Esophagus squamous epithelium (tissue), 5 donors: ENCODE measurements at regions not wholly inside any gene's neighbourhood (a gene's known extent, or its start where the extent isn't known, plus 50 kb on each side); places are given as distances from the start of the nearest gene placed in this dataset.

Experiments
- DNase-seq: peaks from one replicate; lab custom pipeline; 2025; lab: John Stamatoyannopoulos, UW
- H3K27ac ChIP-seq, 4 donors: fragments of 200-600 bp; sonication (generic); one replicate each; pipeline ENCODE4 v1.5.1; 2016 to 2019; ENCODE audit warnings: mild to moderate bottlenecking in 1 of 4
- H3K27me3 ChIP-seq, 4 donors: fragments of 200-600 bp; sonication (generic); 1 replicate in 3 of 4; 2 replicates in 1 of 4; pipeline versions ENCODE4 v1.5.1 to v1.6.0; 2017 to 2021; ENCODE audit warnings: antibody characterized with exemption in 1 of 4
- H3K36me3 ChIP-seq, 3 donors: fragments of 200-600 bp; sonication (generic); one replicate each; pipeline ENCODE4 v1.5.1; 2016 to 2019
- H3K4me1 ChIP-seq, 3 donors: fragments of 200-600 bp; sonication (generic); one replicate each; pipeline ENCODE4 v1.5.1; 2017 to 2019
- H3K4me3 ChIP-seq, 4 donors: fragments of 200-600 bp; sonication (generic); 1 replicate in 3 of 4; 2 replicates in 1 of 4; pipeline ENCODE4 v1.5.1; 2016 to 2019; ENCODE audit warnings: mild to moderate bottlenecking in 2 of 4, moderate library complexity in 1 of 4
- H3K9me3 ChIP-seq, 3 donors: fragments of 200-600 bp; sonication (generic); one replicate each; pipeline ENCODE4 v1.5.1; 2016 to 2019
- CTCF ChIP-seq, 6 experiments: fragments of 450-650 bp in 4 of 6; fragments of 200-600 bp in 2 of 6; sonication (generic) in 2 of 6; IDR thresholded peaks; one replicate each; pipeline ENCODE4 v1.5.1; 2016 to 2019; ENCODE audit warnings: antibody characterized with exemption in 6 of 6, mild to moderate bottlenecking in 4 of 6, moderate library complexity in 4 of 6
- POLR2A ChIP-seq, 4 donors: fragments of 450-650 bp; IDR thresholded peaks; one replicate each; pipeline ENCODE4 v1.6.1; 2017; ENCODE audit warnings: antibody characterized with exemption in 4 of 4, mild to moderate bottlenecking in 4 of 4, moderate library complexity in 3 of 4
- WGBS, 2 donors: methylation state at CpG; one replicate each; pipeline ENCODE4 v1.1.5; 2018; 5-methylcytosine and 5-hydroxymethylcytosine counted together
- intact Hi-C: fragments of 100-400 bp; cut with DNase I; formaldehyde crosslinking; loops from one replicate; pipeline ENCODE4 v1.15.0; 2022
- donor health status: DM: yes; HTN: yes; CAD: no.

GRCh38 chr14:51401756-51402155, 161.7 kb downstream of the TMX1 start:
- no peaks in the 10 kb centered on the region for H3K36me3 ChIP-seq
- H3K9me3 ChIP-seq, result no peaks in the 10 kb centered on the region
- no peak for TF ChIP-seq POLR2A (IDR thresholded peaks at IDR 0.05)
- TF ChIP-seq CTCF (IDR thresholded peaks at IDR 0.05), result no peak
- H3K4me1 ChIP-seq, result peaks cover 5 to 49% (median 15%) of the 10 kb centered on the region in 3 donors
- DNase-seq, result no peak
- no peaks in the 10 kb centered on the region for H3K27me3 ChIP-seq
- 75 to 77% methylated on average over 2 of the region's 2 CpGs for WGBS, 2 donors
- peak overlapping the region in 2 of 4 donors; percentile 34 to 90 for H3K27ac ChIP-seq
- no peak overlapping the region for H3K4me3 ChIP-seq
- intact Hi-C loops, result no loop called here

- no peak for DNase-seq
- no peak overlapping the region for H3K27ac ChIP-seq
- no peaks in the 10 kb centered on the region for H3K36me3 ChIP-seq
- no peaks in the 10 kb centered on the region for H3K9me3 ChIP-seq
- H3K4me1 ChIP-seq, result no peaks in the 10 kb centered on the region
- H3K27me3 ChIP-seq, result no peaks in the 10 kb centered on the region
- intact Hi-C loops, result no loop called here
- TF ChIP-seq CTCF (IDR thresholded peaks at IDR 0.05) (no peak), POLR2A (IDR thresholded peaks at IDR 0.05) (no peak)
- WGBS, 2 donors, result 51 to 81% methylated on average over 3 of the region's 3 CpGs
- H3K4me3 ChIP-seq, result no peak overlapping the region
These were observed 170.8 kb downstream of the TMX1 start for GRCh38 chr14:51410897-51411296.

- 78% methylated on average over 1 to 7 of the region's 7 CpGs for WGBS, 2 donors
- Histone ChIP-seq H3K4me1 (peaks cover 0 to 16% (median 7%) of the 10 kb centered on the region in 3 donors), H3K27me3 (no peaks in the 10 kb centered on the region), H3K9me3 (peaks cover 0 to 15% (median 9%) of the 10 kb centered on the region in 3 donors), H3K4me3 (no peak overlapping the region), H3K36me3 (no peaks in the 10 kb centered on the region), H3K27ac (no peak overlapping the region)
- TF ChIP-seq CTCF (IDR thresholded peaks at IDR 0.05) (no peak), POLR2A (IDR thresholded peaks at IDR 0.05) (no peak)
- intact Hi-C loops, result no loop called here
- no peak for DNase-seq
These were observed 179.6 kb downstream of the TMX1 start for GRCh38 chr14:51419685-51420084.

DNA sequence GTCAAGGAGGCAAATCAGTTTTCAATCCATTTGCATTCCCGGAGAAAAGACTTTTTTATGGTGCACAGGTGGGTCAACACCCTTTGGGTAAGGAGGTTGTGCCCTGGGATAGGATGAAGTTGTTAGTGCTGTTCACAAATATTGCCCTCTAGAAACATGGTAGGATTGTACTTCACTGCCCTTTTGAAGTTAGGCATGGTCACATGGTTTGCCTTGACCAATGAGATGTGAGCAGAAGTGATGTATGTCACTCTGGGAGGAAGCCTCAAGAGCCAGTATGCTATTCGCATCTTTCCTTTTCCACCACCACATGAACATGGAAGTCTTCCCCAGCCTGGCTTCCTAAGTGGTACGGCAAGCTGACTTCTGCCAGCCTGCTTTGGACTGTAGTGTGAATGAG, 182.7 kb downstream of the TMX1 start:
- no peak overlapping the region for H3K4me3 ChIP-seq

GRCh38 chr14:51424041-51424440, 184.0 kb downstream of the TMX1 start:
- TF ChIP-seq POLR2A (IDR thresholded peaks at IDR 0.05) (no peak), CTCF (IDR thresholded peaks at IDR 0.05) (no peak)
- intact Hi-C loops, result no loop called here
- H3K4me3 ChIP-seq, result no peak overlapping the region
- peaks cover 0 to 8% (median 4%) of the 10 kb centered on the region in 3 donors for H3K9me3 ChIP-seq
- peak overlapping the region in 3 of 4 donors; percentile 16 to 65 (median 24) for H3K27ac ChIP-seq
- 40 to 52% methylated on average over 3 of the region's 3 CpGs for WGBS, 2 donors
- peaks cover 4 to 34% (median 12%) of the 10 kb centered on the region in 3 donors for H3K4me1 ChIP-seq
- H3K36me3 ChIP-seq, result no peaks in the 10 kb centered on the region
- H3K27me3 ChIP-seq, result no peaks in the 10 kb centered on the region
- DNase-seq, result no peak

More for the DNA sequence above, 182.7 kb downstream of the TMX1 start:
- intact Hi-C loops, result no loop called here
- TF ChIP-seq POLR2A (IDR thresholded peaks at IDR 0.05), result no peak
- 92 to 97% methylated on average over 3 of the region's 3 CpGs for WGBS, 2 donors
- Histone ChIP-seq H3K27ac (no peak overlapping the region), H3K36me3 (no peaks in the 10 kb centered on the region), H3K4me1 (peaks cover 0 to 25% (median 12%) of the 10 kb centered on the region in 3 donors), H3K9me3 (peaks cover 0 to 15% (median 9%) of the 10 kb centered on the region in 3 donors), H3K27me3 (no peaks in the 10 kb centered on the region)
- DNase-seq, result no peak
